WTC11 (cell line): ENCODE measurements at regions not wholly inside any gene's neighbourhood (a gene's known extent, or its start where the extent isn't known, plus 50 kb on each side); places are given as distances from the start of the nearest gene placed in this dataset.
"Not testable (repeated sequence)": the region's sequence is repeated elsewhere in the genome, so short reads cannot be mapped to it uniquely, and the experiment has no call there.

Source experiments
- CREB1 ChIP-seq: sonication (generic); formaldehyde crosslinking; IDR thresholded peaks from 2 replicates; pipeline ENCODE4 v1.8.0; 2023; ENCODE audit warnings: mild to moderate bottlenecking, missing genetic modification reagents
- NR2C2 ChIP-seq: sonication (generic); formaldehyde crosslinking; IDR thresholded peaks from 2 replicates; pipeline ENCODE4 v1.8.0; 2022; ENCODE audit warnings: mild to moderate bottlenecking, missing genetic modification reagents
- RELA ChIP-seq: sonication (generic); formaldehyde crosslinking; IDR thresholded peaks from 2 replicates; pipeline ENCODE4 v1.8.1; 2022; ENCODE audit warnings: missing genetic modification reagents, mild to moderate bottlenecking, borderline replicate concordance
- SOX15 ChIP-seq: fragments of 250-450 bp; sonication (Bioruptor Pico); IDR thresholded peaks from 2 replicates; pipeline ENCODE4 v1.9.0; 2021; ENCODE audit warnings: mild to moderate bottlenecking
- TCF7 ChIP-seq: sonication (generic); formaldehyde crosslinking; IDR thresholded peaks from 2 replicates; pipeline ENCODE4 v1.8.0; 2022; ENCODE audit warnings: mild to moderate bottlenecking, low read depth, missing genetic modification reagents, moderate library complexity
- ZNF138 ChIP-seq: sonication (generic); formaldehyde crosslinking; conservative IDR thresholded peaks from 2 replicates; pipeline ENCODE4 v1.8.1; 2022; ENCODE audit warnings: mild to moderate bottlenecking, moderate library complexity, missing genetic modification reagents
- TF ChIP-seq, protein P1 (sequence below): fragments of 200-600 bp; IDR thresholded peaks from 2 replicates; pipeline ENCODE4 v1.8.0; 2022; ENCODE audit warnings: antibody characterized with exemption
- TF ChIP-seq, protein P2 (sequence below): sonication (generic); formaldehyde crosslinking; IDR thresholded peaks from 2 replicates; pipeline ENCODE4 v1.8.1; 2023; ENCODE audit warnings: mild to moderate bottlenecking, missing genetic modification reagents
- TF ChIP-seq, protein P3 (sequence below): sonication (generic); formaldehyde crosslinking; IDR thresholded peaks from 2 replicates; pipeline ENCODE4 v1.8.0; 2022; ENCODE audit warnings: missing genetic modification reagents
- TF ChIP-seq, protein P4 (sequence below): sonication (generic); formaldehyde crosslinking; IDR thresholded peaks from 2 replicates; pipeline ENCODE4 v1.8.0; 2022; ENCODE audit warnings: mild to moderate bottlenecking, missing genetic modification reagents
- TF ChIP-seq, protein P5 (sequence below): sonication (generic); formaldehyde crosslinking; IDR thresholded peaks from 2 replicates; pipeline ENCODE4 v1.8.1; 2022; ENCODE audit warnings: low read depth, missing genetic modification reagents, borderline replicate concordance
- TF ChIP-seq, protein P6 (sequence below): sonication (generic); formaldehyde crosslinking; IDR thresholded peaks from 2 replicates; pipeline ENCODE4 v1.8.1; 2023; ENCODE audit warnings: mild to moderate bottlenecking, missing genetic modification reagents, borderline replicate concordance
- TF ChIP-seq, protein P7 (sequence below): sonication (generic); formaldehyde crosslinking; IDR thresholded peaks from 2 replicates; pipeline ENCODE4 v1.8.0; 2022; ENCODE audit warnings: mild to moderate bottlenecking, missing genetic modification reagents

DNA sequence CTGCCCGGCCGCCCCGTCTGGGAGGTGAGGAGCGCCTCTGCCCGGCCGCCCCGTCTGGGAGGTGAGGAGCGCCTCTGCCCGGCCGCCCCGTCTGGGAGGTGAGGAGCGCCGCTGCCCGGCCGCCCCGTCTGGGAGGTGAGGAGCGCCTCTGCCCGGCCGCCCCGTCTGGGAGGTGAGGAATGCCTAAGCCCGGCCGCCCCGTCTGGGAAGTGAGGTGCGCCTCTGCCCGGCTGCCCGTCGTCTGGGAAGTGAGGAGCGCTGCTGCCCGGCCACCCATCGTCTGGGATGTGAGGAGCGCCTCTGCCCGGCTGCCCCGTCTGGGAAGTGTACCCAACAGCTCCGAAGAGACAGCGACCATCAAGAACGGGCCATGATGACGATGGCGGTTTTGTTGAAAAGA is 136.6 kb upstream of the PROKR2 start:
- TF ChIP-seq, protein P1, sequence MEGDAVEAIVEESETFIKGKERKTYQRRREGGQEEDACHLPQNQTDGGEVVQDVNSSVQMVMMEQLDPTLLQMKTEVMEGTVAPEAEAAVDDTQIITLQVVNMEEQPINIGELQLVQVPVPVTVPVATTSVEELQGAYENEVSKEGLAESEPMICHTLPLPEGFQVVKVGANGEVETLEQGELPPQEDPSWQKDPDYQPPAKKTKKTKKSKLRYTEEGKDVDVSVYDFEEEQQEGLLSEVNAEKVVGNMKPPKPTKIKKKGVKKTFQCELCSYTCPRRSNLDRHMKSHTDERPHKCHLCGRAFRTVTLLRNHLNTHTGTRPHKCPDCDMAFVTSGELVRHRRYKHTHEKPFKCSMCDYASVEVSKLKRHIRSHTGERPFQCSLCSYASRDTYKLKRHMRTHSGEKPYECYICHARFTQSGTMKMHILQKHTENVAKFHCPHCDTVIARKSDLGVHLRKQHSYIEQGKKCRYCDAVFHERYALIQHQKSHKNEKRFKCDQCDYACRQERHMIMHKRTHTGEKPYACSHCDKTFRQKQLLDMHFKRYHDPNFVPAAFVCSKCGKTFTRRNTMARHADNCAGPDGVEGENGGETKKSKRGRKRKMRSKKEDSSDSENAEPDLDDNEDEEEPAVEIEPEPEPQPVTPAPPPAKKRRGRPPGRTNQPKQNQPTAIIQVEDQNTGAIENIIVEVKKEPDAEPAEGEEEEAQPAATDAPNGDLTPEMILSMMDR, result not testable (repeated sequence)
- not testable (repeated sequence) for TF ChIP-seq SOX15 (CRISPR knock-in tag); CREB1 (CRISPR knock-in tag); ZNF138 (CRISPR knock-in tag); NR2C2; TCF7 (CRISPR knock-in tag); RELA (CRISPR knock-in tag)
- TF ChIP-seq, protein P2, sequence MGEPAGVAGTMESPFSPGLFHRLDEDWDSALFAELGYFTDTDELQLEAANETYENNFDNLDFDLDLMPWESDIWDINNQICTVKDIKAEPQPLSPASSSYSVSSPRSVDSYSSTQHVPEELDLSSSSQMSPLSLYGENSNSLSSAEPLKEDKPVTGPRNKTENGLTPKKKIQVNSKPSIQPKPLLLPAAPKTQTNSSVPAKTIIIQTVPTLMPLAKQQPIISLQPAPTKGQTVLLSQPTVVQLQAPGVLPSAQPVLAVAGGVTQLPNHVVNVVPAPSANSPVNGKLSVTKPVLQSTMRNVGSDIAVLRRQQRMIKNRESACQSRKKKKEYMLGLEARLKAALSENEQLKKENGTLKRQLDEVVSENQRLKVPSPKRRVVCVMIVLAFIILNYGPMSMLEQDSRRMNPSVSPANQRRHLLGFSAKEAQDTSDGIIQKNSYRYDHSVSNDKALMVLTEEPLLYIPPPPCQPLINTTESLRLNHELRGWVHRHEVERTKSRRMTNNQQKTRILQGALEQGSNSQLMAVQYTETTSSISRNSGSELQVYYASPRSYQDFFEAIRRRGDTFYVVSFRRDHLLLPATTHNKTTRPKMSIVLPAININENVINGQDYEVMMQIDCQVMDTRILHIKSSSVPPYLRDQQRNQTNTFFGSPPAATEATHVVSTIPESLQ (CRISPR knock-in tag), result not testable (repeated sequence)
- TF ChIP-seq, protein P3, sequence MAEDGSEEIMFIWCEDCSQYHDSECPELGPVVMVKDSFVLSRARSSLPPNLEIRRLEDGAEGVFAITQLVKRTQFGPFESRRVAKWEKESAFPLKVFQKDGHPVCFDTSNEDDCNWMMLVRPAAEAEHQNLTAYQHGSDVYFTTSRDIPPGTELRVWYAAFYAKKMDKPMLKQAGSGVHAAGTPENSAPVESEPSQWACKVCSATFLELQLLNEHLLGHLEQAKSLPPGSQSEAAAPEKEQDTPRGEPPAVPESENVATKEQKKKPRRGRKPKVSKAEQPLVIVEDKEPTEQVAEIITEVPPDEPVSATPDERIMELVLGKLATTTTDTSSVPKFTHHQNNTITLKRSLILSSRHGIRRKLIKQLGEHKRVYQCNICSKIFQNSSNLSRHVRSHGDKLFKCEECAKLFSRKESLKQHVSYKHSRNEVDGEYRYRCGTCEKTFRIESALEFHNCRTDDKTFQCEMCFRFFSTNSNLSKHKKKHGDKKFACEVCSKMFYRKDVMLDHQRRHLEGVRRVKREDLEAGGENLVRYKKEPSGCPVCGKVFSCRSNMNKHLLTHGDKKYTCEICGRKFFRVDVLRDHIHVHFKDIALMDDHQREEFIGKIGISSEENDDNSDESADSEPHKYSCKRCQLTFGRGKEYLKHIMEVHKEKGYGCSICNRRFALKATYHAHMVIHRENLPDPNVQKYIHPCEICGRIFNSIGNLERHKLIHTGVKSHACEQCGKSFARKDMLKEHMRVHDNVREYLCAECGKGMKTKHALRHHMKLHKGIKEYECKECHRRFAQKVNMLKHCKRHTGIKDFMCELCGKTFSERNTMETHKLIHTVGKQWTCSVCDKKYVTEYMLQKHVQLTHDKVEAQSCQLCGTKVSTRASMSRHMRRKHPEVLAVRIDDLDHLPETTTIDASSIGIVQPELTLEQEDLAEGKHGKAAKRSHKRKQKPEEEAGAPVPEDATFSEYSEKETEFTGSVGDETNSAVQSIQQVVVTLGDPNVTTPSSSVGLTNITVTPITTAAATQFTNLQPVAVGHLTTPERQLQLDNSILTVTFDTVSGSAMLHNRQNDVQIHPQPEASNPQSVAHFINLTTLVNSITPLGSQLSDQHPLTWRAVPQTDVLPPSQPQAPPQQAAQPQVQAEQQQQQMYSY (CRISPR knock-in tag), result not testable (repeated sequence)
- TF ChIP-seq, protein P4, sequence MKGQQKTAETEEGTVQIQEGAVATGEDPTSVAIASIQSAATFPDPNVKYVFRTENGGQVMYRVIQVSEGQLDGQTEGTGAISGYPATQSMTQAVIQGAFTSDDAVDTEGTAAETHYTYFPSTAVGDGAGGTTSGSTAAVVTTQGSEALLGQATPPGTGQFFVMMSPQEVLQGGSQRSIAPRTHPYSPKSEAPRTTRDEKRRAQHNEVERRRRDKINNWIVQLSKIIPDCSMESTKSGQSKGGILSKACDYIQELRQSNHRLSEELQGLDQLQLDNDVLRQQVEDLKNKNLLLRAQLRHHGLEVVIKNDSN (CRISPR knock-in tag), result not testable (repeated sequence)
- TF ChIP-seq, protein P5, sequence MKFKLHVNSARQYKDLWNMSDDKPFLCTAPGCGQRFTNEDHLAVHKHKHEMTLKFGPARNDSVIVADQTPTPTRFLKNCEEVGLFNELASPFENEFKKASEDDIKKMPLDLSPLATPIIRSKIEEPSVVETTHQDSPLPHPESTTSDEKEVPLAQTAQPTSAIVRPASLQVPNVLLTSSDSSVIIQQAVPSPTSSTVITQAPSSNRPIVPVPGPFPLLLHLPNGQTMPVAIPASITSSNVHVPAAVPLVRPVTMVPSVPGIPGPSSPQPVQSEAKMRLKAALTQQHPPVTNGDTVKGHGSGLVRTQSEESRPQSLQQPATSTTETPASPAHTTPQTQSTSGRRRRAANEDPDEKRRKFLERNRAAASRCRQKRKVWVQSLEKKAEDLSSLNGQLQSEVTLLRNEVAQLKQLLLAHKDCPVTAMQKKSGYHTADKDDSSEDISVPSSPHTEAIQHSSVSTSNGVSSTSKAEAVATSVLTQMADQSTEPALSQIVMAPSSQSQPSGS (CRISPR knock-in tag), result not testable (repeated sequence)
- TF ChIP-seq, protein P6, sequence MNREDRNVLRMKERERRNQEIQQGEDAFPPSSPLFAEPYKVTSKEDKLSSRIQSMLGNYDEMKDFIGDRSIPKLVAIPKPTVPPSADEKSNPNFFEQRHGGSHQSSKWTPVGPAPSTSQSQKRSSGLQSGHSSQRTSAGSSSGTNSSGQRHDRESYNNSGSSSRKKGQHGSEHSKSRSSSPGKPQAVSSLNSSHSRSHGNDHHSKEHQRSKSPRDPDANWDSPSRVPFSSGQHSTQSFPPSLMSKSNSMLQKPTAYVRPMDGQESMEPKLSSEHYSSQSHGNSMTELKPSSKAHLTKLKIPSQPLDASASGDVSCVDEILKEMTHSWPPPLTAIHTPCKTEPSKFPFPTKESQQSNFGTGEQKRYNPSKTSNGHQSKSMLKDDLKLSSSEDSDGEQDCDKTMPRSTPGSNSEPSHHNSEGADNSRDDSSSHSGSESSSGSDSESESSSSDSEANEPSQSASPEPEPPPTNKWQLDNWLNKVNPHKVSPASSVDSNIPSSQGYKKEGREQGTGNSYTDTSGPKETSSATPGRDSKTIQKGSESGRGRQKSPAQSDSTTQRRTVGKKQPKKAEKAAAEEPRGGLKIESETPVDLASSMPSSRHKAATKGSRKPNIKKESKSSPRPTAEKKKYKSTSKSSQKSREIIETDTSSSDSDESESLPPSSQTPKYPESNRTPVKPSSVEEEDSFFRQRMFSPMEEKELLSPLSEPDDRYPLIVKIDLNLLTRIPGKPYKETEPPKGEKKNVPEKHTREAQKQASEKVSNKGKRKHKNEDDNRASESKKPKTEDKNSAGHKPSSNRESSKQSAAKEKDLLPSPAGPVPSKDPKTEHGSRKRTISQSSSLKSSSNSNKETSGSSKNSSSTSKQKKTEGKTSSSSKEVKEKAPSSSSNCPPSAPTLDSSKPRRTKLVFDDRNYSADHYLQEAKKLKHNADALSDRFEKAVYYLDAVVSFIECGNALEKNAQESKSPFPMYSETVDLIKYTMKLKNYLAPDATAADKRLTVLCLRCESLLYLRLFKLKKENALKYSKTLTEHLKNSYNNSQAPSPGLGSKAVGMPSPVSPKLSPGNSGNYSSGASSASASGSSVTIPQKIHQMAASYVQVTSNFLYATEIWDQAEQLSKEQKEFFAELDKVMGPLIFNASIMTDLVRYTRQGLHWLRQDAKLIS (CRISPR knock-in tag), result not testable (repeated sequence)
- TF ChIP-seq, protein P7, sequence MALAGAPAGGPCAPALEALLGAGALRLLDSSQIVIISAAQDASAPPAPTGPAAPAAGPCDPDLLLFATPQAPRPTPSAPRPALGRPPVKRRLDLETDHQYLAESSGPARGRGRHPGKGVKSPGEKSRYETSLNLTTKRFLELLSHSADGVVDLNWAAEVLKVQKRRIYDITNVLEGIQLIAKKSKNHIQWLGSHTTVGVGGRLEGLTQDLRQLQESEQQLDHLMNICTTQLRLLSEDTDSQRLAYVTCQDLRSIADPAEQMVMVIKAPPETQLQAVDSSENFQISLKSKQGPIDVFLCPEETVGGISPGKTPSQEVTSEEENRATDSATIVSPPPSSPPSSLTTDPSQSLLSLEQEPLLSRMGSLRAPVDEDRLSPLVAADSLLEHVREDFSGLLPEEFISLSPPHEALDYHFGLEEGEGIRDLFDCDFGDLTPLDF (CRISPR knock-in tag), result not testable (repeated sequence)
